ENCODE measurements at regions not wholly inside any gene's neighbourhood (a gene's known extent, or its start where the extent isn't known, plus 50 kb on each side); places are given as distances from the start of the nearest gene placed in this dataset.

- TF ChIP-seq POLR2AphosphoS5 (IDR thresholded peaks at IDR 0.05) (no peak), CTCF (IDR thresholded peaks at IDR 0.05) (no peak), POLR2A (IDR thresholded peaks at IDR 0.05) (no peak)
Measured at GRCh38 chr2:138879931-138880330, 99.7 kb upstream of the NXPH2 start.

Data from gastroesophageal sphincter (tissue), 3 donors.